GM19468 (cell line): ENCODE measurements at regions not wholly inside any gene's neighbourhood (a gene's known extent, or its start where the extent isn't known, plus 50 kb on each side); places are given as distances from the start of the nearest gene placed in this dataset.

Experiments
- ATAC-seq: cut with Tn5 transposase; IDR thresholded peaks from one replicate; pipeline ENCODE4 v1.9.1; 2021; ENCODE audit warnings: mild to moderate bottlenecking, moderate library complexity, moderate number of reproducible peaks; ENCODE audit not compliant: unreplicated experiment; ENCODE audit errors: extremely low read depth

GRCh38 chr2:126406267-126406666, 249.7 kb upstream of the GYPC start:
- ATAC-seq, result no peak

GRCh38 chr2:126408671-126409070, 247.3 kb upstream of the GYPC start:
- no peak for ATAC-seq

GRCh38 chr2:126409850-126410249, 246.1 kb upstream of the GYPC start:
- ATAC-seq, result no peak

- ATAC-seq, result no peak
Measured at GRCh38 chr2:126413079-126413478, 242.9 kb upstream of the GYPC start.

- ATAC-seq, result no peak
Measured at GRCh38 chr2:126419403-126419802, 236.6 kb upstream of the GYPC start.

GRCh38 chr2:126425943-126426342, 230.0 kb upstream of the GYPC start:
- no peak for ATAC-seq

- ATAC-seq, result no peak
Measured at GRCh38 chr2:126429103-126429502, 226.9 kb upstream of the GYPC start.

GRCh38 chr2:126431136-126431535, 224.8 kb upstream of the GYPC start:
- ATAC-seq, result no peak

- no peak for ATAC-seq
Measured at GRCh38 chr2:126436411-126436810, 219.5 kb upstream of the GYPC start.

- ATAC-seq, result no peak
Measured at GRCh38 chr2:126437016-126437415, 218.9 kb upstream of the GYPC start.

GRCh38 chr2:126444512-126444911, 211.4 kb upstream of the GYPC start:
- no peak for ATAC-seq

GRCh38 chr2:126446106-126446695, 209.8 kb upstream of the GYPC start:
- no peak for ATAC-seq

- no peak for ATAC-seq
Measured at GRCh38 chr2:126448611-126449010, 207.3 kb upstream of the GYPC start.

- ATAC-seq, result peak; percentile 58
Measured at GRCh38 chr2:126449677-126450076, 206.3 kb upstream of the GYPC start.

GRCh38 chr2:126463892-126464674, 191.9 kb upstream of the GYPC start:
- no peak for ATAC-seq

- peak; percentile 90 for ATAC-seq
Measured at GRCh38 chr2:126467367-126468054, 188.4 kb upstream of the GYPC start.

- no peak for ATAC-seq
Measured at GRCh38 chr2:126475031-126475430, 180.9 kb upstream of the GYPC start.

GRCh38 chr2:126476691-126477090, 179.3 kb upstream of the GYPC start:
- ATAC-seq, result no peak

GRCh38 chr2:126480033-126480432, 175.9 kb upstream of the GYPC start:
- no peak for ATAC-seq

- no peak for ATAC-seq
Measured at GRCh38 chr2:126482582-126483464, 173.1 kb upstream of the GYPC start.
